ENCODE measurements at regions not wholly inside any gene's neighbourhood (a gene's known extent, or its start where the extent isn't known, plus 50 kb on each side); places are given as distances from the start of the nearest gene placed in this dataset.

DNA sequence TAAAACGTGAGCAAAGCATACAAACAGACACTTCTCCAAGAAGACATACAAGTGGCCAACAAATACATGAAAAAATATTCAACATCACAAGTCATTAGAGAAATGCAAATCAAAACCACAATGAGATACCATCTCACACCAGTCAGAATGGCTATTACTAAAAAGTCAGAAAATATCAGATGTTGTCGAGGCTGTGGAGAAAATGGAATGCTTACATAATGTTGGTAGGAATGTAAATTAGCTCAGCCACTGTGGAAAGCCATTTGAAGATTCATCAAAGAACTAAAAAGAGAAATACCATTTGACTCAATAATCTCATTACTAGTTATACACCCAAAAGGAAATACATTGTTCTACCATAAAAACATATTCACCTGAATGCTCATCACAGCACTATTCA is 825.7 kb downstream of the SUCLG1 start:
- TF ChIP-seq CEBPB (IDR thresholded peaks at IDR 0.05) (no peak), TCF12 (IDR thresholded peaks at IDR 0.05; ENCODE audit: low read depth) (no peak), TAF1 (IDR thresholded peaks at IDR 0.05; ENCODE audit: low read depth) (no peak), TEAD4 (IDR thresholded peaks at IDR 0.05) (no peak), RAD21 (IDR thresholded peaks at IDR 0.05; ENCODE audit: low read depth) (no peak)
- TF ChIP-seq, protein P1, sequence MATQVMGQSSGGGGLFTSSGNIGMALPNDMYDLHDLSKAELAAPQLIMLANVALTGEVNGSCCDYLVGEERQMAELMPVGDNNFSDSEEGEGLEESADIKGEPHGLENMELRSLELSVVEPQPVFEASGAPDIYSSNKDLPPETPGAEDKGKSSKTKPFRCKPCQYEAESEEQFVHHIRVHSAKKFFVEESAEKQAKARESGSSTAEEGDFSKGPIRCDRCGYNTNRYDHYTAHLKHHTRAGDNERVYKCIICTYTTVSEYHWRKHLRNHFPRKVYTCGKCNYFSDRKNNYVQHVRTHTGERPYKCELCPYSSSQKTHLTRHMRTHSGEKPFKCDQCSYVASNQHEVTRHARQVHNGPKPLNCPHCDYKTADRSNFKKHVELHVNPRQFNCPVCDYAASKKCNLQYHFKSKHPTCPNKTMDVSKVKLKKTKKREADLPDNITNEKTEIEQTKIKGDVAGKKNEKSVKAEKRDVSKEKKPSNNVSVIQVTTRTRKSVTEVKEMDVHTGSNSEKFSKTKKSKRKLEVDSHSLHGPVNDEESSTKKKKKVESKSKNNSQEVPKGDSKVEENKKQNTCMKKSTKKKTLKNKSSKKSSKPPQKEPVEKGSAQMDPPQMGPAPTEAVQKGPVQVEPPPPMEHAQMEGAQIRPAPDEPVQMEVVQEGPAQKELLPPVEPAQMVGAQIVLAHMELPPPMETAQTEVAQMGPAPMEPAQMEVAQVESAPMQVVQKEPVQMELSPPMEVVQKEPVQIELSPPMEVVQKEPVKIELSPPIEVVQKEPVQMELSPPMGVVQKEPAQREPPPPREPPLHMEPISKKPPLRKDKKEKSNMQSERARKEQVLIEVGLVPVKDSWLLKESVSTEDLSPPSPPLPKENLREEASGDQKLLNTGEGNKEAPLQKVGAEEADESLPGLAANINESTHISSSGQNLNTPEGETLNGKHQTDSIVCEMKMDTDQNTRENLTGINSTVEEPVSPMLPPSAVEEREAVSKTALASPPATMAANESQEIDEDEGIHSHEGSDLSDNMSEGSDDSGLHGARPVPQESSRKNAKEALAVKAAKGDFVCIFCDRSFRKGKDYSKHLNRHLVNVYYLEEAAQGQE (IDR thresholded peaks at IDR 0.05; ENCODE audit: low read depth), result no peak
